Brain microvascular endothelial cell (primary cell): ENCODE measurements at regions not wholly inside any gene's neighbourhood (a gene's known extent, or its start where the extent isn't known, plus 50 kb on each side); places are given as distances from the start of the nearest gene placed in this dataset.

Experiments used
- DNase-seq: peaks from one replicate; pipeline ENCODE4 v3.0.0-alpha.2; 2020
- H3K27ac ChIP-seq: fragments of 250-450 bp; sonication (Bioruptor Pico); 2 replicates; pipeline ENCODE4 v1.5.1; 2020; ENCODE audit warnings: mild to moderate bottlenecking, moderate library complexity
- H3K27me3 ChIP-seq: fragments of 250-450 bp; sonication (Bioruptor Pico); replicated peaks from 2 replicates; pipeline ENCODE4 v1.5.1; 2020; ENCODE audit warnings: mild to moderate bottlenecking
- H3K36me3 ChIP-seq: fragments of 250-450 bp; sonication (Bioruptor Pico); replicated peaks from 2 replicates; pipeline ENCODE4 v1.5.1; 2020; ENCODE audit warnings: mild to moderate bottlenecking
- H3K4me3 ChIP-seq: 2 replicates; pipeline ENCODE4 v1.5.1; 2011; ENCODE audit warnings: low read depth, mild to moderate bottlenecking, control low read depth, low read length, moderate library complexity
- CTCF ChIP-seq: IDR thresholded peaks from 2 replicates; pipeline ENCODE4 v1.5.1; 2011; ENCODE audit warnings: low read depth, mild to moderate bottlenecking, moderate library complexity, low read length, control low read depth, inconsistent platforms; ENCODE audit errors: missing control alignments
- in situ Hi-C: cut with HindIII; loops from 2 replicates; pipeline ENCODE4 v1.10.0; 2017; ENCODE audit warnings: low sequenced_read_pairs, low pct_ligation_motif_present

- no peak for DNase-seq
- Histone ChIP-seq H3K4me3 (no peak overlapping the region), H3K27me3 (no peaks in the 10 kb centered on the region), H3K27ac (no peak overlapping the region), H3K36me3 (no peaks in the 10 kb centered on the region)
- TF ChIP-seq CTCF: no peak
- in situ Hi-C loops: no loop called here
Observed at GRCh38 chr1:106435269-106435668, 621.2 kb upstream of the PRMT6 start.

- no peaks in the 10 kb centered on the region for H3K27me3 ChIP-seq
- in situ Hi-C loops: no loop called here
- no peak for TF ChIP-seq CTCF
Observed at GRCh38 chr1:106439475-106439874, 617.0 kb upstream of the PRMT6 start.

GRCh38 chr1:106447466-106447865 is 609.0 kb upstream of the PRMT6 start:
- H3K27ac ChIP-seq: no peak overlapping the region
- H3K27me3 ChIP-seq: no peaks in the 10 kb centered on the region
- in situ Hi-C loops: no loop called here

More at GRCh38 chr1:106439475-106439874, 617.0 kb upstream of the PRMT6 start:
- no peak for DNase-seq
- H3K36me3 ChIP-seq: no peaks in the 10 kb centered on the region
- no peak overlapping the region for H3K4me3 ChIP-seq
- no peak overlapping the region for H3K27ac ChIP-seq

GRCh38 chr1:106456832-106457231 is 599.6 kb upstream of the PRMT6 start:
- DNase-seq: no peak
- no peak for TF ChIP-seq CTCF
- Histone ChIP-seq H3K4me3 (no peak overlapping the region), H3K27me3 (no peaks in the 10 kb centered on the region), H3K36me3 (no peaks in the 10 kb centered on the region), H3K27ac (no peak overlapping the region)
- in situ Hi-C loops: no loop called here

More at GRCh38 chr1:106447466-106447865, 609.0 kb upstream of the PRMT6 start:
- no peak overlapping the region for H3K4me3 ChIP-seq
- DNase-seq: no peak
- no peaks in the 10 kb centered on the region for H3K36me3 ChIP-seq
- TF ChIP-seq CTCF: no peak

- Histone ChIP-seq H3K4me3 (no peak overlapping the region), H3K27me3 (no peaks in the 10 kb centered on the region), H3K36me3 (no peaks in the 10 kb centered on the region), H3K27ac (no peak overlapping the region)
- in situ Hi-C loops: no loop called here
- no peak for DNase-seq
- no peak for TF ChIP-seq CTCF
Observed at GRCh38 chr1:106457368-106457767, 599.1 kb upstream of the PRMT6 start.

- no peak overlapping the region for H3K4me3 ChIP-seq
- in situ Hi-C loops: no loop called here
Observed at GRCh38 chr1:106458866-106459265, 597.6 kb upstream of the PRMT6 start.

More at GRCh38 chr1:106458866-106459265, 597.6 kb upstream of the PRMT6 start:
- Histone ChIP-seq H3K27ac (no peak overlapping the region), H3K27me3 (no peaks in the 10 kb centered on the region), H3K36me3 (no peaks in the 10 kb centered on the region)
- no peak for TF ChIP-seq CTCF
- DNase-seq: no peak
